ENCODE measurements at regions not wholly inside any gene's neighbourhood (a gene's known extent, or its start where the extent isn't known, plus 50 kb on each side); places are given as distances from the start of the nearest gene placed in this dataset.

DNA sequence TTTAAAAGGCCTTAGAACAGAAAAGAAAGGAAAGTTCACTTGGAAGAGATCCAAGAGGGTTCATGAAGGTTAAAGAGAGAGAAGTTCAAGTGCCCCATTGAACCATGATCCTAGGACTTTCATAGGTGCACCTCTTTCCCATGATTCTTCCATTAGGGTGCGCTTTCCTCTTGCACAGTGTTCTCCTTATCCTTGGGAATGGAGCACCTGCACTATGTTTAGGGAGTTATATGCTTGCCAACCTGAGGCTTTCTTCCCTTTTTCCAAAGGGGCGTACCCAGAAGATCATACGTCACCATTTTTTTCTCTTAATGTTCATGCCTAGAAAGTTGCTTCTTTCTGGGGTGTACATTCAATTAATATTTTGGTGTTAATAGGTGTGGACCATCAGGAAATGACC lies 908.0 kb upstream of the SORCS1 start:
- no peak overlapping the region for H3K4me3 Mint-ChIP-seq
- peaks cover 3% of the 10 kb centered on the region for H3K9me3 Mint-ChIP-seq
- H3K36me3 Mint-ChIP-seq (ENCODE audit: low read depth), result no peaks in the 10 kb centered on the region
- intact Hi-C loops (cut with micrococcal nuclease), result no loop called here
- H3K4me1 Mint-ChIP-seq, result no peaks in the 10 kb centered on the region
- no peak for DNase-seq
- no peak overlapping the region for H3K27ac Mint-ChIP-seq
- no peaks in the 10 kb centered on the region for H3K27me3 Mint-ChIP-seq

DNA sequence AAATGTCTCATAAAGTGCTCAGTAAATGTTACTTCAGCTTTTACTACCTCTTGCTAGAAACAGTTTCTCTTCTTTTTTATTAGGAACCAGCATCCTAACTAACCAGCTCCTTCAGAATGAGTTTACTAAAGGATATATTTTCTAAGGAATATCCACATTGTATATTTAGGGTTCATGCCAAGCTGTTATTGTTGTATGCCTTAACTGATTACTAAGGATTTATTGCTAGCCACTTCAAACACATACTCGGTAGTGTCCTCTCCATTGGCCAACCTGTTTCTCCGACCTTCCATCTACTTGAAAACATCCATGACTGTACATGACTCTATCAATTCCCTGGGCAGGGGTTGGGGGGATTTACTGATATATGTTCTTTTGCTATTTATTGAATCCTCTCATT lies 906.3 kb upstream of the SORCS1 start:
- DNase-seq, result no peak
- intact Hi-C loops (cut with micrococcal nuclease), result no loop called here
- Mint-ChIP-seq H3K27ac (no peak overlapping the region), H3K4me1 (no peaks in the 10 kb centered on the region), H3K9me3 (peaks cover 3% of the 10 kb centered on the region), H3K27me3 (no peaks in the 10 kb centered on the region), H3K4me3 (no peak overlapping the region), H3K36me3 (ENCODE audit: low read depth) (no peaks in the 10 kb centered on the region)

DNA sequence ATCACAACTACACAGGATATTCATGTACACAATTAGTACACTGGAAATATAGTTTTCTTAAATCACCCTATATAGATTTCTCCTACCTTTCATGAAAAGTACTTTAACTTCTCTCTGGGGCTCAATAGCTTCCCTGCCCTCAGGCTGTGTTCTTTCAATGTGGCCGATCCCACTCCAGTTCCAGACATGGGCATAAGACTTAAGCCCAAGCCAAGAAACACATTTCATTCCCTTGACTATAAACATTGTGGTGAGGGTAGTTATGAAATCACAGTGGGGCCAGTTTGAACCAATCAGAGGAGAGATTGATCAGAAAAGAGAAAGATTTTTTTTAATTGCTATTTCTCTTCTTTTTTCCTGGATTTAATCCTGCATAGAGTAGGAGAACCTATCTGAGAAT lies 904.6 kb upstream of the SORCS1 start:
- intact Hi-C loops (cut with micrococcal nuclease), result no loop called here
- Mint-ChIP-seq H3K27ac (no peak overlapping the region), H3K4me3 (no peak overlapping the region), H3K36me3 (ENCODE audit: low read depth) (no peaks in the 10 kb centered on the region), H3K9me3 (no peaks in the 10 kb centered on the region), H3K4me1 (no peaks in the 10 kb centered on the region), H3K27me3 (no peaks in the 10 kb centered on the region)
- DNase-seq, result no peak

DNA sequence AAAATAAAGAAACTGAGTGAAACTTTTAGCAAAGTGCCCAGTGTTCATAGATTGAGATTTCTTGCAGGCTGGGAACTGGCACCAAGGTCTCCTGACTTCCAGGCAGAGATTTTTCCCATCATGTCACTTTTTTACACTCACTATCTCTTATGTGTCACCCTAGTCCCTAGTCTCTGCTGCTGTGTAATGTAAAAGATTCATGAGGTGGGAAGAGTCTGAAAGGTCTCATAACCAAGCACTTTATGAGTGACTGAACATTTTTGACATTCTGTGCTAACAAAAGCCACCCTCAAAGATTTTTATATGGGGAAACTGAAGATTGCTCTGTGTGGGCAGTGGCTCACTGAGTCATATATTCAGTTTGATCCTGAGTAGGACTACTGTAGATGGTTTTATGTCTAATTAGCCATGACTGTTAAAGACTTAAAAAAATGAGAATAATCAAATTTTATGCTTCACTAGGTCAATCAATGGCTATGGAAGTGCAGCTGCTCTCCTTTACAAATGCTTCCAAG lies 900.3 kb upstream of the SORCS1 start:
- no peaks in the 10 kb centered on the region for H3K27me3 Mint-ChIP-seq
- no peak overlapping the region for H3K4me3 Mint-ChIP-seq
- H3K36me3 Mint-ChIP-seq (ENCODE audit: low read depth), result no peaks in the 10 kb centered on the region
- no peak for DNase-seq
- no peak overlapping the region for H3K27ac Mint-ChIP-seq
- peaks cover 4% of the 10 kb centered on the region for H3K9me3 Mint-ChIP-seq
- intact Hi-C loops (cut with micrococcal nuclease), result no loop called here
- H3K4me1 Mint-ChIP-seq, result no peaks in the 10 kb centered on the region

DNA sequence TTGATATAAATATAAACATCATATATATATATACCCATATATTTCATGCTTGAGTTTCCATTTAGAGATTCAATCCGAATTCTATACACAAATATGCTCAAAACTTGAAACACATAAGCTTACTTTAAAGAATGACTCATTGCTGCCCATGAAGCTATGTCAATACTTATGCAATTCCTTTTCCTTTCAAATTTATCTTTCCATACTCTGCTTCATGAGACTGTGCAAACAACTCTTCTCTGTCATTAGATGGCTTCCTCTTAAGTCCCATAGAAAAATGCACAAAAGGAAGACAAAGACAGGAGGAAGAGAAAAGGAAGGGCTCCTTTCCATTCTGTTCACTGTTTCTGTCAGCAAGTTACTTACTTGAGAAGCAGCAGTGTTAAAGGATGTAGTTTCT lies 895.7 kb upstream of the SORCS1 start:
- no peaks in the 10 kb centered on the region for H3K36me3 Mint-ChIP-seq (ENCODE audit: low read depth)
- no peaks in the 10 kb centered on the region for H3K4me1 Mint-ChIP-seq
- DNase-seq, result no peak
- H3K27ac Mint-ChIP-seq, result no peak overlapping the region
- peaks cover 4% of the 10 kb centered on the region for H3K9me3 Mint-ChIP-seq
- H3K27me3 Mint-ChIP-seq, result no peaks in the 10 kb centered on the region
- intact Hi-C loops (cut with micrococcal nuclease), result no loop called here
- H3K4me3 Mint-ChIP-seq, result no peak overlapping the region

DNA sequence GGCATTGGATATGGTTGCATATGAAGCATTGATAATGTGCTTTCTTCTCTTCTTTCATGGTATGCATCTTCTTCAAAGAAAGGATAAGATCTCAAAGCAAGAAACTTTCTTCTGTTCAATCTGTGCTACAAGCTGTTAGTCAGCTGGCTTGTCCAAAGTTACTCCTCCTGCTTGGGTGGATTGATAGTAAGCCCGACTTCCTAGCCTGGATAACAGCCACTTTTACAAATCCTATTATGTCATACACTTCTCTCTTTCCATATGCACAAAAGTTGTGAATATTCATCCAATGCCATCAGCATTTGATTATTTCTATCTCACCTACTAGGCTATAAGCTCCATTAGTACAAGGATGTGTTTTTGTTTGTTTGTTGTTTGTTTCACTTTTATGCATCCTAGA lies 891.0 kb upstream of the SORCS1 start:
- H3K36me3 Mint-ChIP-seq (ENCODE audit: low read depth), result no peaks in the 10 kb centered on the region
- DNase-seq, result no peak
- no peak overlapping the region for H3K27ac Mint-ChIP-seq
- no peak overlapping the region for H3K4me3 Mint-ChIP-seq
- no peaks in the 10 kb centered on the region for H3K27me3 Mint-ChIP-seq
- H3K9me3 Mint-ChIP-seq, result peaks cover 6% of the 10 kb centered on the region
- H3K4me1 Mint-ChIP-seq, result no peaks in the 10 kb centered on the region
- intact Hi-C loops (cut with micrococcal nuclease), result no loop called here

DNA sequence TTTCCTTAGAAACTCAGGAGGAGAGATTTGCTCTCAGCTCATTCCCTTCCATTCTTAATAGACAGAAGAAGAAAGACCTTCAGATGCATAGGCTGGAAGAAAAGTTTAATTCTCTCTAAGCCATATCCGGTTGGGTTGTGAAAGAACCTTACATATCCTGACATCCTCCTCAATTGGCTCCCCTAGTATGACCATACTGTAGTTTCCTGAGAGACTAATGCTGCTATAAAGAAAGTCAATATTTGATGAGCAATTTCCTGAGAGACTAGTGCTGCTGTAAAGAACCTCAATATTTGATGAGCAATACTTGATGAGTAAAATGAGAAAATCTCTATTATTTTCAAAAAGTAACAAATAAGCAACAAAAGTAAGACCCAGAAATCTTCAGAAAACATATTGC lies 888.5 kb upstream of the SORCS1 start:
- peaks cover 15% of the 10 kb centered on the region for H3K9me3 Mint-ChIP-seq
- intact Hi-C loops (cut with micrococcal nuclease), result no loop called here
- DNase-seq, result no peak
- no peak overlapping the region for H3K4me3 Mint-ChIP-seq
- no peaks in the 10 kb centered on the region for H3K36me3 Mint-ChIP-seq (ENCODE audit: low read depth)
- no peaks in the 10 kb centered on the region for H3K27me3 Mint-ChIP-seq
- H3K4me1 Mint-ChIP-seq, result no peaks in the 10 kb centered on the region
- no peak overlapping the region for H3K27ac Mint-ChIP-seq

DNA sequence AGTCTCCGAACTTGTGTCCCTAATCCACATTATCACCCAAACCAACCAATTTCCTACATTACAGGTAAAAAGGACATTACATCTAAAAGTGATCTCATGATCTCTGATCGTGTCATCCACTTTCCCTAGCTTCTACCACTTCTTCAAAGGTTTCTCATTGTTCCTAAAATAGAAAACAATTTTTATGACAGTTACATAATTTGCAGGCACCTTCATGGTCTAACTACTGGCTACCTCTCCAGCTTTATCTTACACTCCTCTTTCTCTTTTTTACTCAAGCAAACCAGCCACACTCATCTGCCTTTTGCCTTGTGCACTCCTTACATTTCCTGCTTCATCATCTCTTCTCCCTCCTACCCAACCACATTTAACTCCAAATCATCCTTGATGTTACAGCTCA lies 886.7 kb upstream of the SORCS1 start:
- no peaks in the 10 kb centered on the region for H3K36me3 Mint-ChIP-seq (ENCODE audit: low read depth)
- no peak overlapping the region for H3K27ac Mint-ChIP-seq
- no peak for DNase-seq
- H3K9me3 Mint-ChIP-seq, result peaks cover 15% of the 10 kb centered on the region
- intact Hi-C loops (cut with micrococcal nuclease), result no loop called here
- H3K27me3 Mint-ChIP-seq, result no peaks in the 10 kb centered on the region
- H3K4me1 Mint-ChIP-seq, result no peaks in the 10 kb centered on the region
- no peak overlapping the region for H3K4me3 Mint-ChIP-seq

DNA sequence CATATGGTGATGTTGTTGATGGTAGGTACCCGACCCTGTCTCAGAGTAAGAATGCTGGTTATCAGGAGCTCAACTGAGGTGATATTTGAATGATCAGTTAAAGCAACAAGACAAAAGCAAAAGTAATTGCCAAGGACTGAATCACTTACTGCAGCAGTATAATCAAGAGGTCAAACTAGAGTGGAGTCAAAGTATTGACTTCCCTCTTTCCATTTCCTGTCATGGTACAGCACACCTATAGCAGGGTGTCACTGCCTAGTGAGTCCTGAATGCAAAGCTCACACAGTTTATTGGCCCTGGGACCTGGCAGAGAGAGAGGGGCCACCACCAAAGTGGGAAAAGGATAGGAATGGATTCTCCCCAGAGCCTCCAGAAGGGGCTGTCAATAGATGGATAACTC lies 886.1 kb upstream of the SORCS1 start:
- no peak for DNase-seq
- Mint-ChIP-seq H3K27me3 (no peaks in the 10 kb centered on the region), H3K9me3 (peaks cover 15% of the 10 kb centered on the region), H3K27ac (no peak overlapping the region), H3K36me3 (ENCODE audit: low read depth) (no peaks in the 10 kb centered on the region), H3K4me1 (no peaks in the 10 kb centered on the region), H3K4me3 (no peak overlapping the region)
- intact Hi-C loops (cut with micrococcal nuclease), result no loop called here

DNA sequence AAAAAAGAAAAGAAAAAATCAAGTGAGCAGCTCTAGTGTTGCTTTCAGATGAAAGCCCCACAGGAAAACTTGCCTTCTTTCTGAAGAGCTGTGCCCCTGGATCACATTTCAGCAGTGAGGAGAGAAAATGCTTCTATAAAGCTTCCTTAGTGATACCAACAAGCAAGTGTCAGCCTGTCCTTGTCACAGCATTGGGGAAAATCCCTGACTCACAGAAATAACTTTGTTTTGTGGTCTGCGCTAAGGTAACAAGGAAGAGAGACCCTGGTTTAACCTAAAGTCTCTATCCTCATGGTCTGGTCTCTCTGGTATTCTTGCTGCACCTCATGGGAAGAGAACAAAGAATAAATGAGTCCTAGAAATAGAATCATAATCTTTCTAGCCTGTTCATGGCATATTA lies 885.2 kb upstream of the SORCS1 start:
- DNase-seq, result no peak
- Mint-ChIP-seq H3K27ac (no peak overlapping the region), H3K4me3 (no peak overlapping the region), H3K27me3 (no peaks in the 10 kb centered on the region), H3K36me3 (ENCODE audit: low read depth) (no peaks in the 10 kb centered on the region), H3K9me3 (peaks cover 15% of the 10 kb centered on the region), H3K4me1 (no peaks in the 10 kb centered on the region)
- intact Hi-C loops (cut with micrococcal nuclease), result no loop called here

DNA sequence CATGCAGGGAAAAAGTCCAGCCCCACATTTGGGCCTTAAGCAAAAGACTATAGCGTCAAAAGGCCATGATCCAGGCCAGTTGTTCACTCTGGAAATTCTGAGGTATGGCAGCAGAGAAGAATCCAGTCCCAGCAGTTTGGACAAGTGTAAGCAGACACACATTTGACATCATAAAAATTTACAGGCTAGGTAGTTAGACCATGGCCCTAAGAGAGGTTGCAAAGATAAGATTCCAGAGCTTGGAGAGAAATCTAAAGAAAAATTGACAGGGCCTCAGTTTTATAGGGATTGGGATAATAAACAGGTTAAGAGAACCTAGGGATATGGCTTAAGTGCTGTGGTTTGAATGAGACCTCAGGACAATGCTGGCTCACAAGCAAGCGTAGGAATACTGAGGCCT lies 884.4 kb upstream of the SORCS1 start:
- peaks cover 15% of the 10 kb centered on the region for H3K9me3 Mint-ChIP-seq
- no peaks in the 10 kb centered on the region for H3K36me3 Mint-ChIP-seq (ENCODE audit: low read depth)
- no peak overlapping the region for H3K27ac Mint-ChIP-seq
- no peak overlapping the region for H3K4me3 Mint-ChIP-seq
- intact Hi-C loops (cut with micrococcal nuclease), result no loop called here
- H3K27me3 Mint-ChIP-seq, result no peaks in the 10 kb centered on the region
- no peak for DNase-seq
- no peaks in the 10 kb centered on the region for H3K4me1 Mint-ChIP-seq

DNA sequence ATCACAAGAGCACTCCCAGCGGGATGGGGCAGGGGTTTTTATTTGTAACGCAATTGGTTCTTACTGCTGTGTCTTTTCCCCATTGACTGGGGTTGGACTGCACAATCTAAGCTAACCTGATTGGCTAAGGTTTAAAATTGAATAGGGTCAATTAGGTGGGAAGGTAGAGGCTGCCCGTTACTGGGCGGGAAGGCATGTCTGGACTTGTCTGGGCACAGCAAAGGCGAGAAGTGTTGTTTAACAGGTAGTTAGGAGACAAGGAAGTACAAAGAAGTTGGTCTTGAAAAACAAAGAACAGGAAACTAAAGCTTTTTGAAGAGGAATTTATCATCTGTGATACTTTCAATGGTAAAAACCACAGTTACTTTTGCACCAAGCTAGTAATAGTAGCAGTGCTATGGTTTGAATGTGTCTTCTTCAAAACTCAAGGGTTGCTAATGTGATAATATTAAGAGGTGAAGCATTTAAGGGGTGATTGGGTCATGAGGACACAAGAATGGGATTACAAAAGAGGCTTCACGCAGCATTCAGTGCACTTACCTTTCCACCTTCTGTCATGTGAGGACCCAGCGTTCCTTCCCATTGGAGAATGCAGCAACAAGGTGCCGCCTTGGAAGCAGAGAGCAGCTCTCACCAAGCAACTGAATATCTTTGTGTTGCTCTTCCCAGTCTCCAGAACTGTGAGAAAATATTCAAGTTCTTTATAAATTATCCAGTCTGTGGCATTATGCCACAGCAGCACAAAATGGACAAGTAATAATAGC lies 875.5 kb upstream of the SORCS1 start:
- DNase-seq, result no peak
- peaks cover 9% of the 10 kb centered on the region for H3K9me3 Mint-ChIP-seq
- H3K4me3 Mint-ChIP-seq, result no peak overlapping the region
- H3K36me3 Mint-ChIP-seq (ENCODE audit: low read depth), result no peaks in the 10 kb centered on the region
- H3K27ac Mint-ChIP-seq, result no peak overlapping the region
- no peaks in the 10 kb centered on the region for H3K27me3 Mint-ChIP-seq
- intact Hi-C loops (cut with micrococcal nuclease), result no loop called here
- H3K4me1 Mint-ChIP-seq, result peaks cover 3% of the 10 kb centered on the region

DNA sequence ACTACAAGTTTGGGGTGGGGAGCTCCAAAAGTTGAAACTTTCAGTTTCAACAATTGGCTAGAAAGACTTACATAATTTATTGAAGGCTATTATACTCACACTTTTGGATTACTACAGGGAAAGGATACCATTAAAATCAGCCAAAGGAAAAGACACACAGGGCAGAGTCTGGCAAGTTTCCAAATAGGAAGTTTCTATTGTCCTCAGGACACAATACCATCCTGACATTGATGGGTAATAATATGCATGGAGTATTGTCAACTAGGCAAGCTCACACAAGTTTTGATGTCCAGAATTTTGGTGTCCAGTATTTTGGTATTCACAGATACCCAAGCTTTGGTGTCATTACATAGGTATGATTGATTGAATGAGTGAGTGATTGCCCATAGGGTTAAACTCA lies 872.6 kb upstream of the SORCS1 start:
- intact Hi-C loops (cut with micrococcal nuclease), result no loop called here
- Mint-ChIP-seq H3K27me3 (no peaks in the 10 kb centered on the region), H3K36me3 (ENCODE audit: low read depth) (no peaks in the 10 kb centered on the region), H3K9me3 (peaks cover 9% of the 10 kb centered on the region), H3K27ac (no peak overlapping the region), H3K4me3 (no peak overlapping the region), H3K4me1 (peaks cover 3% of the 10 kb centered on the region)
- DNase-seq, result no peak

DNA sequence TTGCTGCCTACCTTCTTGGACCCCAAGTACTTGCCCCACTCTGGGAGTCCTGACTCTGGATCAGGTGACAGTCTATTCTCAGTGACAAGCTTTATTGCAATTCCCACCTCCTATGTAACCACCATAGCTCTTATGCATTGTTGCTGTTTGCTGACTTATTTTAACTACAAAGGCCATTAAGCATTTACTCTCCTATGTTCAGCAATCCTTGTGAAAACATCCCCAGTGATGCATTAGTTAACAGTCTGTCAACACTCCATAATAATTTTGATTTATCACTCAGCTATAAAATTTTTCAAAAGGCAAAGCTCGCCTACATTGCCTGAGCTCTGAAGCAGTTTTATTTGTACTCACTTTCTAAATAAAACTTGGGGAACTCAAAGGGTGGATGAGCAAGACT lies 871.8 kb upstream of the SORCS1 start:
- Mint-ChIP-seq H3K4me3 (no peak overlapping the region), H3K36me3 (ENCODE audit: low read depth) (no peaks in the 10 kb centered on the region), H3K27ac (no peak overlapping the region), H3K4me1 (peaks cover 3% of the 10 kb centered on the region), H3K27me3 (no peaks in the 10 kb centered on the region), H3K9me3 (peaks cover 9% of the 10 kb centered on the region)
- no peak for DNase-seq
- intact Hi-C loops (cut with micrococcal nuclease), result no loop called here

DNA sequence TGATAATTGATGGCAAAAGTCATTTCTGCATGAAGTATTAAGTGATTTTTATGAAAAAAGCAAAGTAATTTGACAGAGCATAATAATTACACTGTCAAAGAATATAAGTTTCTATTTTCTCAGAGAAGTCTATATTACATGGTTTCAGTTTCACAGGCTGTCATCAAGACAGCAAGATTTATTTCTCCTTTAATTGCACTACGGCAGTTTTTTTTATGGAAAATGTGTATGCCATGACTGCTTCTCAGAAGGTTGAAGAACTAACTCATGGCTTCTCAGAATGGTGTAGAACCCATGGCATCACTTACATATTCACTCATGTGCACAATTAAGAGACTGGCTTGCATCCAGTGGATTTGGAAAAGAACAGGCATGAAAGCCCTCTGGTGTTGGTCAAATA lies 870.3 kb upstream of the SORCS1 start:
- H3K9me3 Mint-ChIP-seq, result peaks cover 7% of the 10 kb centered on the region
- H3K27me3 Mint-ChIP-seq, result no peaks in the 10 kb centered on the region
- DNase-seq, result no peak
- H3K36me3 Mint-ChIP-seq (ENCODE audit: low read depth), result no peaks in the 10 kb centered on the region
- H3K4me1 Mint-ChIP-seq, result peaks cover under 1% of the 10 kb centered on the region
- intact Hi-C loops (cut with micrococcal nuclease), result no loop called here
- H3K4me3 Mint-ChIP-seq, result no peak overlapping the region
- no peak overlapping the region for H3K27ac Mint-ChIP-seq

All from activated CD4-positive, alpha-beta T cell treated with anti-CD3 and anti-CD28 coated beads, Interleukin-2, amount 10 ng/mL, durations not matched to agents 24 days and 14 days (primary cell).